ENCODE measurements at regions not wholly inside any gene's neighbourhood (a gene's known extent, or its start where the extent isn't known, plus 50 kb on each side); places are given as distances from the start of the nearest gene placed in this dataset.

- H3K4me3 ChIP-seq (ENCODE audit: control insufficient read depth, low read depth, low read length): no peak overlapping the region
- DNase-seq (ENCODE audit: low read depth): peak; percentile 73
- TF ChIP-seq, protein P1, sequence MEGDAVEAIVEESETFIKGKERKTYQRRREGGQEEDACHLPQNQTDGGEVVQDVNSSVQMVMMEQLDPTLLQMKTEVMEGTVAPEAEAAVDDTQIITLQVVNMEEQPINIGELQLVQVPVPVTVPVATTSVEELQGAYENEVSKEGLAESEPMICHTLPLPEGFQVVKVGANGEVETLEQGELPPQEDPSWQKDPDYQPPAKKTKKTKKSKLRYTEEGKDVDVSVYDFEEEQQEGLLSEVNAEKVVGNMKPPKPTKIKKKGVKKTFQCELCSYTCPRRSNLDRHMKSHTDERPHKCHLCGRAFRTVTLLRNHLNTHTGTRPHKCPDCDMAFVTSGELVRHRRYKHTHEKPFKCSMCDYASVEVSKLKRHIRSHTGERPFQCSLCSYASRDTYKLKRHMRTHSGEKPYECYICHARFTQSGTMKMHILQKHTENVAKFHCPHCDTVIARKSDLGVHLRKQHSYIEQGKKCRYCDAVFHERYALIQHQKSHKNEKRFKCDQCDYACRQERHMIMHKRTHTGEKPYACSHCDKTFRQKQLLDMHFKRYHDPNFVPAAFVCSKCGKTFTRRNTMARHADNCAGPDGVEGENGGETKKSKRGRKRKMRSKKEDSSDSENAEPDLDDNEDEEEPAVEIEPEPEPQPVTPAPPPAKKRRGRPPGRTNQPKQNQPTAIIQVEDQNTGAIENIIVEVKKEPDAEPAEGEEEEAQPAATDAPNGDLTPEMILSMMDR (conservative IDR thresholded peaks at IDR 0.05; ENCODE audit: control insufficient read depth, insufficient read depth, low read depth, low read length): peak; percentile 90
These were observed 147.8 kb upstream of the ERBB4 start for GRCh38 chr2:212686285-212686895.

GRCh38 chr2:212683346-212684097, 144.9 kb upstream of the ERBB4 start:
- no peak overlapping the region for H3K4me3 ChIP-seq (ENCODE audit: control insufficient read depth, low read depth, low read length)
- peak; percentile 28 for DNase-seq (ENCODE audit: low read depth)
- TF ChIP-seq, protein P1 (conservative IDR thresholded peaks at IDR 0.05; ENCODE audit: control insufficient read depth, insufficient read depth, low read depth, low read length): no peak

DNA sequence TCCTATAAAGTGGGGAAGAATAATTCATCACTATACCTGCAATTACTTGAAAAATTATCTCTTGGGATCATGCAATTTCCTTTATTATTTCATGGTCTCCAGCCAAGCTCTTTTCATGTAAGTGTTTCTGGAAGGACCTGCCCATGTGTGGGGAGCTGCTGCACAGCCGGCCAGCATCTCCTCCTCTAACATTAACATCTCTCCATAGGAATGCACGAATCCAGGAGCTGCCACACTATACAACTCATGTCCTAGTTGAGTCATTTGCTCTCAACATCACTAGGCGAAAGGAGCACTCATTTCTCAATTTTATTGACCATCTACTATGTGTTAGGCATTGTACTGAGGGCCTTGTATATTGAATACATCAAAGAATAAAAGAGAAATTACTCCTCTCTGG, 144.3 kb upstream of the ERBB4 start:
- TF ChIP-seq, protein P1 (conservative IDR thresholded peaks at IDR 0.05; ENCODE audit: control insufficient read depth, insufficient read depth, low read depth, low read length): no peak
- DNase-seq (ENCODE audit: low read depth): no peak
- no peak overlapping the region for H3K4me3 ChIP-seq (ENCODE audit: control insufficient read depth, low read depth, low read length)

DNA sequence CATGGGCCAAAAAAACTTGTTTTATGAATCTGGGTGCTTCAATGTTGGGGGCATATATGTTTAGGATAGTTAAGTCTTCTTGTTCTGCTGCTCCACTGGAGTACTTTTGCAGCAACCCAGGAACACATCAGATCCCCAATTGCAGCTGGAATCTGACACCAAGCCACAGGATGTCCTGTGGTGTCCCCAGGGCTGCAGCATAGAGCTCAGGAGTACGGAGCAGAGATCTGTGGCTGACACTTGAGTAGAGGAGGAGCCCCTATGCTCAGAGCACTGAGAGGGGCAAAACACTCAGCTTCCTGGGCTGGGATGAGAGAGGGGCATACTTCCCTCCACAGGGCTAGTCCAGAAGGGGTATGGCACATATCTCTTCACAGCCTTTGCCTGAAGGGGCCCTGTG, 138.9 kb upstream of the ERBB4 start:
- TF ChIP-seq, protein P1 (conservative IDR thresholded peaks at IDR 0.05; ENCODE audit: control insufficient read depth, insufficient read depth, low read depth, low read length): no peak
- H3K4me3 ChIP-seq (ENCODE audit: control insufficient read depth, low read depth, low read length): no peak overlapping the region
- DNase-seq (ENCODE audit: low read depth): no peak

DNA sequence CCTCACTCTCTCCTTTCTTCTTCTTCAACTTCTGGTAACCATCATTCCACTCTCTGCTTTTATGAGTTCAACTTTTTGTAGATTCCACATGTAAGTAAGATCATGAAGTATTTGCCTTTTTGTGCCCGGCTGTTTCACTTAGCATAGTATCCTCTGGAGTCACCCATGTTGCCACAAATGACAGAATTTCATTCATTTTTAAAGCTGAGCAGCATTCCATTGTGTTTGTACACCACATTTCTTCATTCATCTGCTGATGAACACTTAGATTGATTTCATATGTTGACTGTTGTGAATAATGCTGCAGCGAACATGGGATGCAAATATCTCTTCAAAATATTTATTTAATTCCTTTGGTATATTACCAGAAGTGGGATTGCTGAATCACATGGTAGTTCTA, 133.6 kb upstream of the ERBB4 start:
- DNase-seq (ENCODE audit: low read depth): peak; percentile 10
- H3K4me3 ChIP-seq (ENCODE audit: control insufficient read depth, low read depth, low read length): no peak overlapping the region
- TF ChIP-seq, protein P1 (conservative IDR thresholded peaks at IDR 0.05; ENCODE audit: control insufficient read depth, insufficient read depth, low read depth, low read length): no peak

DNA sequence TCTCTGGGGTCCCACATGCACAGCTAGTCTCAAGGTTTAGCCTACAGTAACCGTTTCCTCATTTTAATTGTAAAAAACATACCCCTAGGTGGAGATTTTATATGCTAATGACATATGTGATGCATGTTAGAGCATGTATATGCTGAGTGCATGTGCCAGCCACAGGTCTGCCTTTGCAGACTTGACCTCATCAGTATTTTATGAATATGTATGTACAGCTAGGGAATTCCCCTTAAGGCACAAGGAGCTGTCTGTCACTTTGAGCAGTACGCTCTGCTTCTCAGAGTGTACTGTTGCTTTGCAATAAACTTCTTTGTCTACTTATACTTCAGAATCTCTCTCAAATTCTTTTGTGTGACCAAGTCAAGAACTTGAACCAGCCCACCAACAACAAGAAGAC, 131.2 kb upstream of the ERBB4 start:
- TF ChIP-seq, protein P1 (conservative IDR thresholded peaks at IDR 0.05; ENCODE audit: control insufficient read depth, insufficient read depth, low read depth, low read length): no peak
- H3K4me3 ChIP-seq (ENCODE audit: control insufficient read depth, low read depth, low read length): no peak overlapping the region
- no peak for DNase-seq (ENCODE audit: low read depth)

Data from fibroblast of mammary gland (primary cell).